ENCODE measurements at regions not wholly inside any gene's neighbourhood (a gene's known extent, or its start where the extent isn't known, plus 50 kb on each side); places are given as distances from the start of the nearest gene placed in this dataset.
"Not testable (repeated sequence)": the region's sequence is repeated elsewhere in the genome, so short reads cannot be mapped to it uniquely, and the experiment has no call there.

- in situ Hi-C loops (cut with MboI; ENCODE audit: low sequenced_read_pairs) = no loop called here
Measured at GRCh38 chr7:82506702-82507101, 63.1 kb upstream of the CACNA2D1 start.

GRCh38 chr7:82506208-82506607 lies 62.6 kb upstream of the CACNA2D1 start:
- in situ Hi-C loops (cut with MboI; ENCODE audit: low sequenced_read_pairs) = no loop called here

GRCh38 chr7:82501346-82501745 lies 57.8 kb upstream of the CACNA2D1 start:
- in situ Hi-C loops (cut with MboI; ENCODE audit: low sequenced_read_pairs) = no loop called here

- in situ Hi-C loops (cut with MboI; ENCODE audit: low sequenced_read_pairs) = not testable (repeated sequence)
Measured at GRCh38 chr7:82499546-82499945, 56.0 kb upstream of the CACNA2D1 start.

GRCh38 chr7:82494420-82494819 lies 50.8 kb upstream of the CACNA2D1 start:
- in situ Hi-C loops (cut with MboI; ENCODE audit: low sequenced_read_pairs) = no loop called here
